GM23338 (cell line): ENCODE measurements at regions not wholly inside any gene's neighbourhood (a gene's known extent, or its start where the extent isn't known, plus 50 kb on each side); places are given as distances from the start of the nearest gene placed in this dataset.

Source experiments
- ATAC-seq: fragments of 200-7000 bp; cut with Tn5 transposase; 3 replicates; pipeline ENCODE4 v1.9.1; 2020
- DNase-seq: peaks from one replicate; pipeline ENCODE4 v3.0.0-alpha.2; 2015; ENCODE audit warnings: low spot score
- H2AFZ ChIP-seq: fragments of 200-600 bp; sonication (generic); 2 replicates; pipeline ENCODE4 v1.8.0; 2016; ENCODE audit warnings: antibody characterized with exemption, mild to moderate bottlenecking, moderate library complexity
- H3F3A ChIP-seq: fragments of 200-600 bp; sonication (generic); replicated peaks from 2 replicates; pipeline ENCODE4 v1.8.0; 2017; ENCODE audit warnings: antibody characterized with exemption, mixed run types, low read depth
- H3K27ac ChIP-seq: fragments of 200-600 bp; sonication (generic); 2 replicates; pipeline ENCODE4 v1.6.1; 2016; ENCODE audit warnings: low read depth
- H3K27me3 ChIP-seq: fragments of 200-600 bp; sonication (generic); 2 replicates; pipeline ENCODE4 v1.8.0; 2016; ENCODE audit warnings: mild to moderate bottlenecking, mixed run types, moderate library complexity; ENCODE audit not compliant: insufficient read depth
- H3K36me3 ChIP-seq: fragments of 200-600 bp; sonication (generic); 2 replicates; pipeline ENCODE4 v1.8.0; 2016; ENCODE audit warnings: mild to moderate bottlenecking; ENCODE audit not compliant: insufficient read depth
- H3K4me1 ChIP-seq: fragments of 200-600 bp; sonication (generic); 2 replicates; pipeline ENCODE4 v1.8.0; 2016; ENCODE audit warnings: mild to moderate bottlenecking, moderate library complexity; ENCODE audit not compliant: insufficient read depth
- H3K4me2 ChIP-seq: fragments of 200-600 bp; sonication (generic); 2 replicates; pipeline ENCODE4 v1.7.1; 2017; ENCODE audit warnings: mixed run types
- H3K4me3 ChIP-seq: fragments of 200-600 bp; sonication (generic); 2 replicates; pipeline ENCODE4 v1.6.1; 2016; ENCODE audit warnings: mixed run types
- H3K79me2 ChIP-seq: fragments of 200-600 bp; sonication (generic); replicated peaks from 2 replicates; pipeline ENCODE4 v1.8.0; 2017; ENCODE audit warnings: mild to moderate bottlenecking; ENCODE audit not compliant: insufficient read depth
- H3K9me2 ChIP-seq: fragments of 200-600 bp; sonication (generic); 2 replicates; pipeline ENCODE4 v1.8.0; 2017; ENCODE audit not compliant: insufficient read depth
- H4K20me1 ChIP-seq: fragments of 200-600 bp; sonication (generic); replicated peaks from 2 replicates; pipeline ENCODE4 v1.8.0; 2017; ENCODE audit warnings: mild to moderate bottlenecking; ENCODE audit not compliant: insufficient read depth
- H3K27ac Mint-ChIP-seq: 2 replicates; pipeline ENCODE4 v1.8.0; 2020; ENCODE audit warnings: inconsistent platforms, mild to moderate bottlenecking, moderate library complexity, mixed read lengths
- H3K27me3 Mint-ChIP-seq: 3 replicates; pipeline ENCODE4 v1.8.0; 2022; ENCODE audit warnings: low read depth, mild to moderate bottlenecking, moderate library complexity, mixed read lengths, inconsistent platforms; ENCODE audit not compliant: insufficient read depth, poor library complexity
- H3K36me3 Mint-ChIP-seq: 3 replicates; pipeline ENCODE4 v1.8.0; 2021; ENCODE audit warnings: low read depth, mild to moderate bottlenecking, inconsistent platforms, moderate library complexity, mixed read lengths
- H3K4me1 Mint-ChIP-seq: 3 replicates; pipeline ENCODE4 v1.8.0; 2020; ENCODE audit warnings: mild to moderate bottlenecking, inconsistent platforms, mixed read lengths
- H3K4me3 Mint-ChIP-seq: 3 replicates; pipeline ENCODE4 v1.8.0; 2021; ENCODE audit warnings: moderate library complexity, mild to moderate bottlenecking, inconsistent platforms, mixed read lengths
- H3K9me3 Mint-ChIP-seq: 3 replicates; pipeline ENCODE4 v1.8.0; 2020; ENCODE audit warnings: moderate library complexity, mild to moderate bottlenecking, inconsistent platforms, mixed read lengths
- CREB1 ChIP-seq: fragments of 250-450 bp; sonication (Bioruptor Pico); IDR thresholded peaks from 2 replicates; pipeline ENCODE4 v1.5.0; 2020; ENCODE audit warnings: low read depth, mild to moderate bottlenecking, moderate library complexity
- CTCF ChIP-seq, 2 experiments: fragments of 200-600 bp in 1 of 2; sonication (generic) in 1 of 2; conservative IDR thresholded peaks; 2 replicates each; pipeline versions ENCODE4 v1.5.1 to v1.6.1; 2016 to 2017; ENCODE audit warnings: antibody characterized with exemption in 2 of 2, low read depth in 2 of 2, mild to moderate bottlenecking in 2 of 2, moderate library complexity in 1 of 2
- EZH2 ChIP-seq: fragments of 200-600 bp; sonication (generic); IDR thresholded peaks from one replicate; pipeline ENCODE4 v1.8.0; 2017; ENCODE audit warnings: antibody characterized with exemption, mild to moderate bottlenecking, low read depth; ENCODE audit not compliant: unreplicated experiment
- EZH2phosphoT487 ChIP-seq: fragments of 200-600 bp; sonication (generic); IDR thresholded peaks from one replicate; pipeline ENCODE4 v1.8.1; 2018; ENCODE audit warnings: antibody characterized with exemption; ENCODE audit not compliant: unreplicated experiment
- JUNB ChIP-seq: IDR thresholded peaks from one replicate; pipeline ENCODE4 v1.6.1; 2016; ENCODE audit warnings: antibody characterized with exemption; ENCODE audit not compliant: unreplicated experiment
- POLR2AphosphoS5 ChIP-seq: IDR thresholded peaks from 2 replicates; pipeline ENCODE4 v1.6.1; 2016; ENCODE audit warnings: antibody characterized with exemption, low read depth
- ZNF114 ChIP-seq: fragments of 250-450 bp; sonication (Bioruptor Pico); IDR thresholded peaks from 2 replicates; pipeline ENCODE4 v1.5.0; 2020; ENCODE audit warnings: mild to moderate bottlenecking, moderate library complexity
- ZNF331 ChIP-seq: fragments of 250-450 bp; sonication (Bioruptor Pico); IDR thresholded peaks from 2 replicates; pipeline ENCODE4 v1.5.0; 2020; ENCODE audit warnings: low read depth, mild to moderate bottlenecking, moderate library complexity
- TF ChIP-seq, protein P1 (sequence below): fragments of 250-450 bp; sonication (Bioruptor Pico); IDR thresholded peaks from 2 replicates; pipeline ENCODE4 v1.5.0; 2020; ENCODE audit warnings: mild to moderate bottlenecking, moderate library complexity

DNA sequence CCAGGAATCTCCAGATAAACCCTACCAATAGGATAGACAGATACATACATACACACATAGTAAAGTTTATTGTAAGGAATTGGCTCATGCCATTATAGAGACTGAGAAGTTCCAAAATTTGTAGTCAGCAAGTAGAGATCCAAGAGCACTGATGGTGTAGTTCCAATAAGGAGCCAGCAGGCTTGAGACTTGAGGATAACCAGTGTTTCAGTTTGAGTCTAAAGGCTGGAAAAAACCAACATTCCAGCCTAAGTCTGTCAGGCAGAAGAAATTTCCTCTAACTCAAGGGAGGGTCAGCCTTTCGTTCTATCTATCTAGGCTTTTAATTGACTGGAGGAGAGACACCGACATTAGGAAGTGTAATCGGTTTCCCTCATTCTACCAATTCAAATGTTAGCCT, 110.2 kb upstream of the TSHZ3 start:
- no peaks in the 10 kb centered on the region for H3K27me3 ChIP-seq
- ATAC-seq (peak; percentile 47; the same call in 2 of the 3 replicates), DNase-seq (peak; percentile 53)
- H3K4me2 ChIP-seq, result no peak overlapping the region
- no peak overlapping the region for H2AFZ ChIP-seq
- H3K9me3 Mint-ChIP-seq, result no peaks in the 10 kb centered on the region
- H3K4me1 ChIP-seq, result no peaks in the 10 kb centered on the region
- no peaks in the 10 kb centered on the region for H3K79me2 ChIP-seq
- H3K36me3 Mint-ChIP-seq, result peaks cover 3% of the 10 kb centered on the region; the same call in 1 of the 3 replicates
- H3K9me2 ChIP-seq, result no peaks in the 10 kb centered on the region
- no peaks in the 10 kb centered on the region for H4K20me1 ChIP-seq
- H3F3A ChIP-seq, result no peaks in the 10 kb centered on the region
- H3K4me3 ChIP-seq, result no peak overlapping the region
- H3K27me3 Mint-ChIP-seq, result no peaks in the 10 kb centered on the region
- H3K4me3 Mint-ChIP-seq, result no peak overlapping the region
- H3K36me3 ChIP-seq, result no peaks in the 10 kb centered on the region
- no peaks in the 10 kb centered on the region for H3K4me1 Mint-ChIP-seq
- H3K27ac ChIP-seq, result no peak overlapping the region
- H3K27ac Mint-ChIP-seq, result no peak overlapping the region
- no peak for TF ChIP-seq CREB1 (CRISPR knock-in tag)
- no peak for TF ChIP-seq EZH2
- TF ChIP-seq ZNF331 (CRISPR knock-in tag), result no peak
- TF ChIP-seq EZH2phosphoT487, result no peak
- TF ChIP-seq ZNF114, result no peak
- TF ChIP-seq CTCF (conservative IDR thresholded peaks at IDR 0.05; ENCODE audit: low read depth in 2 of 2), result no peak; a peak in 1 of 4 replicates
- no peak for TF ChIP-seq JUNB
- TF ChIP-seq POLR2AphosphoS5, result no peak
- TF ChIP-seq, protein P1, sequence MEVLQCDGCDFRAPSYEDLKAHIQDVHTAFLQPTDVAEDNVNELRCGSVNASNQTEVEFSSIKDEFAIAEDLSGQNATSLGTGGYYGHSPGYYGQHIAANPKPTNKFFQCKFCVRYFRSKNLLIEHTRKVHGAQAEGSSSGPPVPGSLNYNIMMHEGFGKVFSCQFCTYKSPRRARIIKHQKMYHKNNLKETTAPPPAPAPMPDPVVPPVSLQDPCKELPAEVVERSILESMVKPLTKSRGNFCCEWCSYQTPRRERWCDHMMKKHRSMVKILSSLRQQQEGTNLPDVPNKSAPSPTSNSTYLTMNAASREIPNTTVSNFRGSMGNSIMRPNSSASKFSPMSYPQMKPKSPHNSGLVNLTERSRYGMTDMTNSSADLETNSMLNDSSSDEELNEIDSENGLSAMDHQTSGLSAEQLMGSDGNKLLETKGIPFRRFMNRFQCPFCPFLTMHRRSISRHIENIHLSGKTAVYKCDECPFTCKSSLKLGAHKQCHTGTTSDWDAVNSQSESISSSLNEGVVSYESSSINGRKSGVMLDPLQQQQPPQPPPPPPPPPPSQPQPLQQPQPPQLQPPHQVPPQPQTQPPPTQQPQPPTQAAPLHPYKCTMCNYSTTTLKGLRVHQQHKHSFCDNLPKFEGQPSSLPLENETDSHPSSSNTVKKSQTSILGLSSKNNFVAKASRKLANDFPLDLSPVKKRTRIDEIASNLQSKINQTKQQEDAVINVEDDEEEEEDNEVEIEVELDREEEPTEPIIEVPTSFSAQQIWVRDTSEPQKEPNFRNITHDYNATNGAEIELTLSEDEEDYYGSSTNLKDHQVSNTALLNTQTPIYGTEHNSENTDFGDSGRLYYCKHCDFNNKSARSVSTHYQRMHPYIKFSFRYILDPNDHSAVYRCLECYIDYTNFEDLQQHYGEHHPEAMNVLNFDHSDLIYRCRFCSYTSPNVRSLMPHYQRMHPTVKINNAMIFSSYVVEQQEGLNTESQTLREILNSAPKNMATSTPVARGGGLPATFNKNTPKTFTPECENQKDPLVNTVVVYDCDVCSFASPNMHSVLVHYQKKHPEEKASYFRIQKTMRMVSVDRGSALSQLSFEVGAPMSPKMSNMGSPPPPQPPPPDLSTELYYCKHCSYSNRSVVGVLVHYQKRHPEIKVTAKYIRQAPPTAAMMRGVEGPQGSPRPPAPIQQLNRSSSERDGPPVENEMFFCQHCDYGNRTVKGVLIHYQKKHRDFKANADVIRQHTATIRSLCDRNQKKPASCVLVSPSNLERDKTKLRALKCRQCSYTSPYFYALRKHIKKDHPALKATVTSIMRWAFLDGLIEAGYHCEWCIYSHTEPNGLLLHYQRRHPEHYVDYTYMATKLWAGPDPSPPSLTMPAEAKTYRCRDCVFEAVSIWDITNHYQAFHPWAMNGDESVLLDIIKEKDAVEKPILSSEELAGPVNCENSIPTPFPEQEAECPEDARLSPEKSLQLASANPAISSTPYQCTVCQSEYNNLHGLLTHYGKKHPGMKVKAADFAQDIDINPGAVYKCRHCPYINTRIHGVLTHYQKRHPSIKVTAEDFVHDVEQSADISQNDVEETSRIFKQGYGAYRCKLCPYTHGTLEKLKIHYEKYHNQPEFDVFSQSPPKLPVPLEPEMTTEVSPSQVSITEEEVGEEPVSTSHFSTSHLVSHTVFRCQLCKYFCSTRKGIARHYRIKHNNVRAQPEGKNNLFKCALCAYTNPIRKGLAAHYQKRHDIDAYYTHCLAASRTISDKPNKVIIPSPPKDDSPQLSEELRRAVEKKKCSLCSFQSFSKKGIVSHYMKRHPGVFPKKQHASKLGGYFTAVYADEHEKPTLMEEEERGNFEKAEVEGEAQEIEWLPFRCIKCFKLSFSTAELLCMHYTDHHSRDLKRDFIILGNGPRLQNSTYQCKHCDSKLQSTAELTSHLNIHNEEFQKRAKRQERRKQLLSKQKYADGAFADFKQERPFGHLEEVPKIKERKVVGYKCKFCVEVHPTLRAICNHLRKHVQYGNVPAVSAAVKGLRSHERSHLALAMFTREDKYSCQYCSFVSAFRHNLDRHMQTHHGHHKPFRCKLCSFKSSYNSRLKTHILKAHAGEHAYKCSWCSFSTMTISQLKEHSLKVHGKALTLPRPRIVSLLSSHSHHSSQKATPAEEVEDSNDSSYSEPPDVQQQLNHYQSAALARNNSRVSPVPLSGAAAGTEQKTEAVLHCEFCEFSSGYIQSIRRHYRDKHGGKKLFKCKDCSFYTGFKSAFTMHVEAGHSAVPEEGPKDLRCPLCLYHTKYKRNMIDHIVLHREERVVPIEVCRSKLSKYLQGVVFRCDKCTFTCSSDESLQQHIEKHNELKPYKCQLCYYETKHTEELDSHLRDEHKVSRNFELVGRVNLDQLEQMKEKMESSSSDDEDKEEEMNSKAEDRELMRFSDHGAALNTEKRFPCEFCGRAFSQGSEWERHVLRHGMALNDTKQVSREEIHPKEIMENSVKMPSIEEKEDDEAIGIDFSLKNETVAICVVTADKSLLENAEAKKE (CRISPR knock-in tag), result no peak
